ENCODE measurements at regions not wholly inside any gene's neighbourhood (a gene's known extent, or its start where the extent isn't known, plus 50 kb on each side); places are given as distances from the start of the nearest gene placed in this dataset.

DNA sequence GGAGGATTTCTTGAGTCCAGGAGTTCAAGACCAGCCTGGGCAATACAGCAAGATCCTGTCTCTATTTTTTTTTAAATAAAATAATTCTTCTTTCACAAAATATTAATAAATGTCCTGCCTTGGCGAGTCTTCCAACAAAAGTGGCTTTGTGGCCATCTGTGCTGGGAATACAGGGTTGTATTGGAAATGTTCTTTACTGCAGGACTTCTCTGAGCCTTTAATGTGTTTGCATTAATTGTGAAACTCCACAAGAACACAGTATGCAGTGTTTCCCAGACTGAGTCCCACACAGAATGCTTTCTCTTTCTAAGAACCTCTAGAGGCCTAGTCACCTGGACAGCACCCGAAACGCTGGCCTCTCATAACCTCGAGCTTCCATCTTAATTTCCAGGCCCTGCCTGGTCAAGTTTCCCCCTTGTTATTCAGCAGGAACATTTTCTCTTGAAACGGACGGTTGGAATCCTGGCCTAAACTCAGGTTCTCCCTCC lies 85.4 kb upstream of the ARRDC4 start:
- peak overlapping the region; percentile 18 for H3K4me3 ChIP-seq (ENCODE audit: low read depth, low read length)
- TF ChIP-seq, protein P1, sequence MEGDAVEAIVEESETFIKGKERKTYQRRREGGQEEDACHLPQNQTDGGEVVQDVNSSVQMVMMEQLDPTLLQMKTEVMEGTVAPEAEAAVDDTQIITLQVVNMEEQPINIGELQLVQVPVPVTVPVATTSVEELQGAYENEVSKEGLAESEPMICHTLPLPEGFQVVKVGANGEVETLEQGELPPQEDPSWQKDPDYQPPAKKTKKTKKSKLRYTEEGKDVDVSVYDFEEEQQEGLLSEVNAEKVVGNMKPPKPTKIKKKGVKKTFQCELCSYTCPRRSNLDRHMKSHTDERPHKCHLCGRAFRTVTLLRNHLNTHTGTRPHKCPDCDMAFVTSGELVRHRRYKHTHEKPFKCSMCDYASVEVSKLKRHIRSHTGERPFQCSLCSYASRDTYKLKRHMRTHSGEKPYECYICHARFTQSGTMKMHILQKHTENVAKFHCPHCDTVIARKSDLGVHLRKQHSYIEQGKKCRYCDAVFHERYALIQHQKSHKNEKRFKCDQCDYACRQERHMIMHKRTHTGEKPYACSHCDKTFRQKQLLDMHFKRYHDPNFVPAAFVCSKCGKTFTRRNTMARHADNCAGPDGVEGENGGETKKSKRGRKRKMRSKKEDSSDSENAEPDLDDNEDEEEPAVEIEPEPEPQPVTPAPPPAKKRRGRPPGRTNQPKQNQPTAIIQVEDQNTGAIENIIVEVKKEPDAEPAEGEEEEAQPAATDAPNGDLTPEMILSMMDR (conservative IDR thresholded peaks at IDR 0.05; ENCODE audit: low read depth, low read length) = no peak
- DNase-seq (ENCODE audit: low read depth) = no peak

DNA sequence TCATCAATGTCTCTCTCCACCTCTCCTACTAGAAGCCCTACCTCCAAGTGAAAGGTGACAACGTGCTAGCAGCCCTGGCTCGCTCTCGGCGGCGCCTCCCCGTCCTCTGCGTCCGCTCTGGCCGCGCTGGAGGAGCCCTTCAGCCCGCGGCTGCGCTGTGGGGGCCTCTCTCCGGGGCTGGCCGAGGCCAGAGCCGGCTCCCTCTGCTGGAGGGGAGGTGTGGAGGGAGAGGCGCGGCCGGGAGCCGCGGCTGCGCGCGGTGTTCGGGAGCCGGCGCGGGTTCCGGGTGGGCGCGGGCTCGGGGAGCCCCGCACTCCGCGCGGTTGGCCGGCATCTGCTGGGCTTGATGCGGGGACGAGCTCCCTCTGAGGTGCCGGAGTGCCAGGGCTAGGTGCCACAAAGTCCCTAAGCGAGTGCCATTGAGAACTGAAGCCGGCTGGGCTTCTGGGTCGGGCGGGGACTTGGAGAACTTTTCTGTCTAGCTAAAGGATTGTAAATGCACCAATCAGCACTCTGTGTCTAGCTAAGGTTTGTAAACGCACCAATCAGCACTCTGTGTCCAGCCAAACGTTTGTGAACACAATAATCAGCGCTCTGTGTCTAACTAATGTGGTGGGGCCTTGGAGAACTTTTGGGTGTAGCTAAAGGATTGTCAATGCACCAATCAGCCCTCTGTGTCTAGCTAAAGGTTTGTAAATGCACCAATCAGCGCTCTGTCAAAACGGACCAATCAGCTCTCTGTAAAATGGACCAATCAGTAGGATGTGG lies 84.8 kb upstream of the ARRDC4 start:
- H3K4me3 ChIP-seq (ENCODE audit: low read depth, low read length) = peak overlapping the region; percentile 18
- TF ChIP-seq, protein P1 (conservative IDR thresholded peaks at IDR 0.05; ENCODE audit: low read depth, low read length) = no peak
- peak; percentile 2 for DNase-seq (ENCODE audit: low read depth)

DNA sequence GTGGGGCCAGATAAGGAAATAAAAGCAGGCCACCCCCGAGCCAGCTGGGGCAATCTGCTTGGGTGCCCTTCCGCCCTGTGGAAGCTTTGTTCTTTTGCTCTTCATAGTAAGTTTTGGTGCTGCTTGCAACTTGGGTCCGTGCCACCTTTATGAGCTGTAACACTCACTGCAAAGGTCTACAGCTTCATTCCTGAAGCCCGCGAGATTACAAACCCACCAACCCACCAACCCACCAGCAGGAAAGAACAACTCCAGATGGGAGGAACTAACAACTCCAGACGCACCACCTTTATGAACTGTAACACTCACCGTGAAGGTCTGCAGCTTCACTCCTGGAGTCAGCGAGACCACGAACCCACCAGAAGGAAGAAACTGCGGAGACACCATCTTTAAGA lies 84.2 kb upstream of the ARRDC4 start:
- TF ChIP-seq, protein P1 (conservative IDR thresholded peaks at IDR 0.05; ENCODE audit: low read depth, low read length) = no peak
- DNase-seq (ENCODE audit: low read depth) = no peak
- H3K4me3 ChIP-seq (ENCODE audit: low read depth, low read length) = no peak overlapping the region

DNA sequence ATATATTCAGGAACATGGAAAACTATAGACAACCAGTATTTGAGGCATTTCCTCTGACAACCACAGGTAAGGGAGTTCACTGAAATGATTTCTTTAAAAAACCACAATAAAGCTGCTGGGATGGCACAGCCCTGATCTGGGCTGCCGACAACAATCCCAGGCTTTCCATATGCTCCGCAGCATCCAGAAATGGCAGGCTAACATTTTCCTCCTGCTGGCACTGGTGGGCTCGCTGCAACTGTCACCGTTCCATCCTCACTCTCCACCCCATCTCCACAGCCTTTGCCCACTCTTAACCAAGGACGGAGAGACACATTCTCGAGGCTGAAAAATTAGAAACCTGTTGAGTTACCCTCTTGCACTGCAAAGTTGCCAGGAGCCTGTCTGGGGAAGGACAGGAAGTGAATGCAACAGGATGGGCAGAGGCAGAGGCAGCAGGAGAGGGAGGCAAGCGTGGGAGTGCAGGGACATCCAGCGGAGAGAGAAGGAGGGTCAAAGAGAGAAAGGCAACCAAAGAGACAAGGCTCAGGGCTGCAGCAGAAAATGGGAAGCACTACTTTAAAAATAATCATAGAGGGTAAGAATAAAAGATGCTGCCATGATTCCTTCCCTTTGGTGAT lies 79.0 kb upstream of the ARRDC4 start:
- no peak overlapping the region for H3K4me3 ChIP-seq (ENCODE audit: low read depth, low read length)
- TF ChIP-seq, protein P1 (conservative IDR thresholded peaks at IDR 0.05; ENCODE audit: low read depth, low read length) = no peak
- no peak for DNase-seq (ENCODE audit: low read depth)

DNA sequence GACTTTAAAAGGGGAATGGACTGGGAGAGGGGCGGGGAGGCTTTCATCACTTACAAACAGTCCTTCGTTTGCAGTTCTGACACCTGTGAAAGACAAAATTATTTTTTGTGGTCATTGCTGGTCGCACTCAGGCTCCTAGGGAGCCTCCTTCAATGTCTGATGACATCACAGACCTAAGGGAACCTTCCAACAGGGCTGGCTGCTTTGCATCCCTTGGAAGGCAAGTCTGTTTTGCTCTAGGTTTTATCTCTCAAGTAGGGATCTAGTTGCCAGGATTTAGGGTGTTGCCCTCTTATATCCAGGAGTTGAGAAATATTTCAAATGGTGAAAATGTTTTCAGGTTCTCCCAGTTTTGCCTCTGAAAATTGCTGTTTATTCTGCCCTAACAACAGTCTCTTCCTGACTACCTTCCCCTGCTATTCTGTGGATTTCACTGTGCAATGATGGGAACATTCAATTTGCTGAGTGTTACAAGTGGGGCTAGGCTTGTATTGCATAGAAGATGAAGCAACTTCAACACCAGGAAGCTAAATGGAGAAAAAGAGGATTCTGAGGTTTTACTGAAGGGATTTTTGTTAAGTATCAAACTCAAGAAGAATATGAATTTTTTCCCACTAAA lies 75.9 kb upstream of the ARRDC4 start:
- no peak overlapping the region for H3K4me3 ChIP-seq (ENCODE audit: low read depth, low read length)
- TF ChIP-seq, protein P1 (conservative IDR thresholded peaks at IDR 0.05; ENCODE audit: low read depth, low read length) = no peak
- no peak for DNase-seq (ENCODE audit: low read depth)

DNA sequence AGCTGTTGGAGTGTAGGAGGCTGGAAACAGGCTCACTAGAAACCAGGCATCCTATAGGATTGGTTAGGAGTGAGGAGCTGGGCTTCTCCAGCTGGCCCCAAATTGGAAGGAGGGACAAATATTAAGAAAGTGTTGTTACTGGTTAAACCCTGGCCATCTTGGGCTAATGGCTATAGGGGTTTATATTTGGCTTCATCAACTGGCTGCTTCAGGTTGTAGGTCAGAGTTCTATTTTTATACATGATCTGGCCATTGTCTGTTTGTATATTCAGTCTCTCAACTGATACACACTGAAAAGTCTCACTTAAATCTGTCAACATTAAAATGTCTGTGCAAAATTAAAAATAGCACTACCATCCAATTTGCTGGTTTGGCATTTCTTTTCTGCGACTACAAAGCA lies 70.2 kb upstream of the ARRDC4 start:
- H3K4me3 ChIP-seq (ENCODE audit: low read depth, low read length) = no peak overlapping the region
- TF ChIP-seq, protein P1 (conservative IDR thresholded peaks at IDR 0.05; ENCODE audit: low read depth, low read length) = no peak
- no peak for DNase-seq (ENCODE audit: low read depth)
